Aorta (tissue), 5 donors: ENCODE measurements at regions not wholly inside any gene's neighbourhood (a gene's known extent, or its start where the extent isn't known, plus 50 kb on each side); places are given as distances from the start of the nearest gene placed in this dataset.
A peak's percentile ranks its signal among the peaks of the same experiment; 100 is the strongest.

Source experiments
- ATAC-seq: fragments of 200-7000 bp; cut with Tn5 transposase; one replicate; pipeline ENCODE4 v1.9.1; 2022; ENCODE audit warnings: moderate library complexity; ENCODE audit not compliant: low FRiP score
- DNase-seq, 2 donors: peaks; one replicate each; pipeline ENCODE4 v3.0.0-alpha.2; 2020
- H3K27ac ChIP-seq, 2 donors: one replicate each; pipeline ENCODE4 v1.5.1; 2013; ENCODE audit warnings: low read length in 2 of 2, mild to moderate bottlenecking in 2 of 2, moderate library complexity in 2 of 2, control low read depth in 1 of 2, inconsistent platforms in 1 of 2, low read depth in 1 of 2
- H3K27me3 ChIP-seq, 2 donors: one replicate each; pipeline ENCODE4 v1.6.1; 2013; ENCODE audit warnings: control low read depth in 1 of 2, low read length in 1 of 2, mild to moderate bottlenecking in 1 of 2, moderate library complexity in 1 of 2; ENCODE audit not compliant: insufficient read depth in 2 of 2, control insufficient read depth in 1 of 2
- H3K36me3 ChIP-seq, 2 donors: one replicate each; pipeline ENCODE4 v1.6.1; 2013; ENCODE audit warnings: control low read depth in 1 of 2, low read length in 1 of 2, mild to moderate bottlenecking in 1 of 2; ENCODE audit not compliant: insufficient read depth in 2 of 2, control insufficient read depth in 1 of 2
- H3K4me1 ChIP-seq, 2 donors: one replicate each; pipeline ENCODE4 v1.6.1; 2013; ENCODE audit warnings: low read length in 2 of 2, control low read depth in 1 of 2, mild to moderate bottlenecking in 1 of 2, moderate library complexity in 1 of 2; ENCODE audit not compliant: insufficient read depth in 2 of 2, control insufficient read depth in 1 of 2
- H3K4me3 ChIP-seq, 2 donors: one replicate each; pipeline ENCODE4 v1.5.1; 2013; ENCODE audit warnings: low read length in 2 of 2, control low read depth in 1 of 2, mild to moderate bottlenecking in 1 of 2
- H3K9me3 ChIP-seq: one replicate; pipeline ENCODE4 v1.6.1; 2013; ENCODE audit warnings: mild to moderate bottlenecking, low read length; ENCODE audit not compliant: control insufficient read depth
- WGBS, 2 donors: extraction: QIAGEN DNeasy Blood & Tissue Kit; methylation state at CpG; one replicate each; pipeline ENCODE4 v1.1.7; 2013; 5-methylcytosine and 5-hydroxymethylcytosine counted together
- intact Hi-C, 2 donors: fragments of 100-400 bp; cut with DNase I; formaldehyde crosslinking; loops; one replicate each; pipeline versions ENCODE4 v1.14.2 to v1.15.0; 2022
- donor health status: healthy with polysubstance abuse.
- donor health status: Bipolar disorder and iron deficiency.
- donor health status: DM: no; HTN: no; CAD: no.
- donor health status: DM: no; HTN: no; CAD: no.
- donor health status: DM: yes; HTN: yes; CAD: no.

DNA sequence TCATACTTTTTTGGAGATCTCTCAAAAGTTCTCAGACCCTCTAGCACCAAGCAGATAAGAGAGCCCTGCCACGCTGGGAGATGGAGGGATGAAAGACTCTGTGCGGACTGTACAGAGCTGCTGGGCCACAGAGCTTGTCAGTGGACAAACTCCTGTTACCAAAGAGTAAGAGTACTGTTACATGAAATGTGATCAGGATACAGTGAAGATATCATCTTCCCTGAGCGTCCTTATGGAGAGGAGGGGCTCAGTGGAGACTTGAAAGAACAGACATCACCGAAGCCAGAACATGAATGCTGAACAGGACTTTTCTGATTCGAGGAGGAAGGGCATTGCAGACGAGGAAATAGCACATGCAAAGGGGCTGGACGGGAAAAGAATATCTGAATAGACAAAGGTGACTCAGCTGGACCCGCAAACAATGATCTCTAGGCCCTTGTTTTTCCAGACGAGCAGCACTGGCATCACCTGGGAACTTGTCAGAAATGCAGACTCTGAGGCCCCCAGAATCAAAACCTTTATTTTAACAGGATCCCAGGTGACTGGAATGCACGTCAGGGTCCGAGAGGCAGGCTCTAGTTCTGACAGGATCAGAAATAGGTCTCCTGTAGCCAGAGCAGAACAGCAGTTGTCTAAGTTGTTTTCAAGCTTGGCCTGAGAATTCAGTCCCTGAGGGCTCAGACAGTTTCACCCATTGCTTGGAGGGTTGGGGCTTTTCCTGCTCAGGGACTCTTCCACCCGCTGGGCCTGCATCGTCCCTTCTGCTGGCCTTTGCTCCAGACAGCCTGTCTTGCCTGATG is 277.9 kb downstream of the RPLP1 start:
- H3K9me3 ChIP-seq: no peaks in the 10 kb centered on the region
- WGBS, 2 donors: 82 to 86% methylated on average over 13 of the region's 13 CpGs
- DNase-seq: no peak
- H3K27me3 ChIP-seq: peaks cover 0 to 2% of the 10 kb centered on the region in 2 donors
- H3K27ac ChIP-seq: no peak overlapping the region
- intact Hi-C loops: loop anchor here in 1 of 2 donors (5.0 kb wide), 1 partner anchor 757 kb away; no protein-coding TSS in a partner anchor
- H3K36me3 ChIP-seq: no peaks in the 10 kb centered on the region
- H3K4me3 ChIP-seq: no peak overlapping the region
- ATAC-seq: no peak
- no peaks in the 10 kb centered on the region for H3K4me1 ChIP-seq

DNA sequence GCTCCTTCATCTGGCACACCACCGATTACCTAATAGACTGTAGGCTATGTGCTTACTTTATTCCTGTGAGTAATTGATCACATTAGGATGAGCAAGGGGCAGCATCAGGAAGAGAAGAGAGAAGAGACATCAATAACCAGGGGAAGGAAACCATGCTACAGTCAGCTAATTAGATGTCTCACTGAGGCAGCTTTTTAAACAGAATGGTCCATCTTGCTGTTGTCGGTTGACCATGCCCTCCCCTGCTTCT is 278.4 kb downstream of the RPLP1 start:
- WGBS, 2 donors: 91 to 94% methylated on average over 2 of the region's 2 CpGs
- no peaks in the 10 kb centered on the region for H3K9me3 ChIP-seq
- peaks cover 0 to 2% of the 10 kb centered on the region in 2 donors for H3K27me3 ChIP-seq
- intact Hi-C loops: loop anchor here in 1 of 2 donors (5.0 kb wide), 1 partner anchor 756 kb away; no protein-coding TSS in a partner anchor
- no peaks in the 10 kb centered on the region for H3K4me1 ChIP-seq
- no peak overlapping the region for H3K4me3 ChIP-seq
- no peak for DNase-seq
- no peak overlapping the region for H3K27ac ChIP-seq
- no peaks in the 10 kb centered on the region for H3K36me3 ChIP-seq
- ATAC-seq: no peak

DNA sequence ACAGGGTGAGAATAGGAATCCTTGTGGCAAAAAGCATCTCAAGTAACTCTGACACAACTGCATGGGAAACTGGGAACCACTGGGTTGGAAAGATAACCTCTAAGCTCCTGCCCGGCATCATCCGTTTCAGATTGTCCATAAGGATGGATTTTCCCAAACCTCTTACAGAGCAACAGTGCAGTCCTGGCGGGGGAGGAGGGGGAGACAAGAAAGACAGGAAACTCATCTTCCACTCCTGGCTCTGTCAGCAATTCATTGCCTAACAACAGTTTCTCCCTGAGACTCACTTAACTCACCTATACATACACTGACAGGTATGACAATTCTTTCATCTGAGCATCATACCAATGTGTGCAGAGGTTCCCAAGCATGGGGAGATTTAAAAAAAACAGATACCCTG is 279.0 kb downstream of the RPLP1 start:
- Histone ChIP-seq H3K27me3 (peaks cover 0 to 2% of the 10 kb centered on the region in 2 donors), H3K9me3 (no peaks in the 10 kb centered on the region), H3K4me1 (no peaks in the 10 kb centered on the region), H3K27ac (no peak overlapping the region), H3K36me3 (no peaks in the 10 kb centered on the region), H3K4me3 (no peak overlapping the region)
- intact Hi-C loops: loop anchor here in 1 of 2 donors (5.0 kb wide), 1 partner anchor 756 kb away; no protein-coding TSS in a partner anchor
- no peak for ATAC-seq
- no peak for DNase-seq
- WGBS, 2 donors: 94% methylated on average over 3 of the region's 3 CpGs

DNA sequence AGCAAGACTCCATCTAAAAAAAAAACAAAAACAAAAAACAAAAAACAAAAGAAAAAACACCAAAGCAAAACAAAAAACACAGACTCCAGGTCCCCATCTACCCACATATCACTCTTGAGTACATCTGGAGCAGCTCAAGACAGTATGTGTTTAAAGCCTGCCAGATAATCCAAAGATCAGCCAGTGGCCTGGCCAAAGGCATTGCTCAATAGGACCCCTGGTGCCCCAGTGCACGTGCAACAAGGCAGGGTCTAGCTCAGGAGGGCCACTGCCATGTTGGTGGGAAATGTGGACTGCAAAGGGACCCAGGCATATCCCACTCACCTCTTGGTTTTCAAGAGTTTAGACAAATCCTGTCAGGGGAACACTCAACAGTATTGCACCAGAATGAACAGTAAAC is 279.5 kb downstream of the RPLP1 start:
- DNase-seq (no peak), ATAC-seq (no peak)
- Histone ChIP-seq H3K27ac (no peak overlapping the region), H3K36me3 (no peaks in the 10 kb centered on the region), H3K9me3 (no peaks in the 10 kb centered on the region), H3K4me1 (no peaks in the 10 kb centered on the region), H3K4me3 (no peak overlapping the region), H3K27me3 (peaks cover 0 to 2% of the 10 kb centered on the region in 2 donors)
- intact Hi-C loops: loop anchor here in 1 of 2 donors (5.0 kb wide), 1 partner anchor 755 kb away; no protein-coding TSS in a partner anchor
- 44 to 63% methylated on average over 1 of the region's 1 CpG for WGBS, 2 donors

DNA sequence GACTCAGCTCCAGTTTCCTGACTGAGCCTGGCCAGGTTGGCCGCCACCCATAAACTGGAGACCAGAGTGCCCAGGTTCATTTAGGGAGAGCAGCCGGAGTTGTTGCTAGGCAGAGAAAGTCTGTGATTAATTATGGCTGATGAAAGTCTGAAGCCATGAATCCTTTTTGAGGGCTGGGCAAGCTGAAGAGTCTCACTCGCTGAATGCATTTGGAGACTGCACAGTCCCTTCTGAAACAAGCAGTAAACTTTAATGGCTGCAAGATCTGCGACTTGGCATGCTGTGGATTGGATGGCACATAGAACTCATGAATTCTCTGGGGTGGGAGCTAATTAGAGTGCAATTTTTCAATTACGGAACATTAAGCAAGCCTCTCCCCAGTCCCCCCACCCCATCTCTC is 282.1 kb downstream of the RPLP1 start:
- Histone ChIP-seq H3K4me3 (no peak overlapping the region), H3K4me1 (no peaks in the 10 kb centered on the region), H3K36me3 (no peaks in the 10 kb centered on the region), H3K9me3 (no peaks in the 10 kb centered on the region), H3K27ac (no peak overlapping the region), H3K27me3 (peaks cover 0 to 2% of the 10 kb centered on the region in 2 donors)
- intact Hi-C loops: loop anchor here in 1 of 2 donors (5.0 kb wide), 1 partner anchor 753 kb away; no protein-coding TSS in a partner anchor
- no peak for DNase-seq
- WGBS, 2 donors: 74 to 91% methylated on average over 5 of the region's 5 CpGs
- peak; percentile 37 for ATAC-seq

DNA sequence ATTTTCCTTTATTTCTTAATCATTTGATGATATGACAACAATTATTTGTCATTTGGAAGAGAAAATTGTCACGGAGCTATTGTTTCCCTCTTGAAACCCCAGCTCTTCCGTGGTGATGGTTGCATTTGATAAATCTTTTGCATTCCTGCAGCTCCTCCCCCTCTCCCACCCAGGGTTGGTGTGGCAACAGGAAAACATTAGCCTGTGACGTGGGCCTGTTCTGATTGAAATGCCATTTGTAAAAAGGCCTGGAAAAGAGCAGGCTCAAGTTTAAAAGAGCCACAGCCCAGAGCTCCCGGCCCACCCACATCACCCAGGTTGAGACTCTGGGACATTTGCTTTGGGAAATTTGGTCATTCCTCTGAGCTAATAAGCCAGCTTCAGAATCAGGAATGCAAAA is 282.5 kb downstream of the RPLP1 start:
- Histone ChIP-seq H3K36me3 (no peaks in the 10 kb centered on the region), H3K4me1 (no peaks in the 10 kb centered on the region), H3K9me3 (no peaks in the 10 kb centered on the region), H3K27ac (no peak overlapping the region), H3K4me3 (no peak overlapping the region), H3K27me3 (peaks cover 0 to 2% of the 10 kb centered on the region in 2 donors)
- no peak for DNase-seq
- ATAC-seq: peak; percentile 60
- WGBS, 2 donors: 44 to 46% methylated on average over 4 of the region's 4 CpGs
- intact Hi-C loops: no loop called here

GRCh38 chr15:69736161-69736560 is 283.5 kb downstream of the RPLP1 start:
- Histone ChIP-seq H3K4me1 (no peaks in the 10 kb centered on the region), H3K4me3 (no peak overlapping the region), H3K27ac (no peak overlapping the region), H3K9me3 (peaks cover 3% of the 10 kb centered on the region), H3K27me3 (peaks cover 0 to 2% of the 10 kb centered on the region in 2 donors), H3K36me3 (no peaks in the 10 kb centered on the region)
- ATAC-seq (no peak), DNase-seq (no peak)
- 63 to 81% methylated on average over 3 of the region's 3 CpGs for WGBS, 2 donors
- intact Hi-C loops: no loop called here

DNA sequence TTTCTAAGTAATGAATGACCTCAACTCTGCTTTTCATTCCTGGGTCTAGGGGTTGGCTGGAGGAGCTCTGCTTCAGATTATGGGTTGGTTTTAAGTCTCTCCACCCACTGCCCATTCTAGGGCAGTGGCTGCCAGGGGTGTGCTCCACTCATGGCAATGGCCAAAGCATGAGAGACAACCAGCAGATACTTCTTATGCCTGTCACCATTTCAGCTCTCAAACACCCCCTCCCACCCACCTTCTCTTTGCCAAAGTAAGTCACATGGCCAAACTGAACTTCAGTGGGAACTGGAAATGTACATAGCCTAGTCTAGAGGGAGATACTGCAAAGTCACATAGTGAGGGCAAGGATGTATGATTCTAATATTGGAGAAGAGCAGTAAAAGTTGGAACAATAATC is 285.3 kb downstream of the RPLP1 start:
- peaks cover 3% of the 10 kb centered on the region for H3K9me3 ChIP-seq
- peaks cover 0 to 2% of the 10 kb centered on the region in 2 donors for H3K27me3 ChIP-seq
- intact Hi-C loops: no loop called here
- ATAC-seq: no peak
- no peaks in the 10 kb centered on the region for H3K36me3 ChIP-seq
- no peak overlapping the region for H3K4me3 ChIP-seq
- no peak overlapping the region for H3K27ac ChIP-seq
- no peaks in the 10 kb centered on the region for H3K4me1 ChIP-seq
- DNase-seq: no peak

DNA sequence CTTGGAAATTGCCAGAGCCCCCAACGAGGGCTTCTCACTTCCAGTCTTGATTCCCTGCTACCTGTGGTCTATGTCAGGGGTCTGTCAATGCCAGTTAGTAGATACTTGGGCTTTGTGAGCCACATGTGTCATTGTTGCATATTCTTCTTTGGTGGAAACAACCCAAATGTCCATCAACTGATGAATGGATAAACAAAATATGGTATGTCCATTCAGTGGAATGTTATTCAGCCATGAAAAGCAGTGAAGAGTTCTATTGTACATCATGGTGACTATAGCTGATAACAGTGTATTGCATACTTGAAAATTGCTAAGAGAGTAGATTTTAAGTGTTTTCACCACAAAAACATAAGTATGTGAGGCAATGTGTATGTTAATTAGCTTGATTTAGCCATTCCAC is 288.1 kb downstream of the RPLP1 start:
- intact Hi-C loops: no loop called here
- Histone ChIP-seq H3K9me3 (peaks cover 3% of the 10 kb centered on the region), H3K27ac (no peak overlapping the region), H3K4me1 (no peaks in the 10 kb centered on the region), H3K36me3 (no peaks in the 10 kb centered on the region), H3K4me3 (no peak overlapping the region), H3K27me3 (no peaks in the 10 kb centered on the region)
- ATAC-seq (no peak), DNase-seq (no peak)
- 91 to 96% methylated on average over 1 of the region's 1 CpG for WGBS, 2 donors
